ENCODE measurements at regions not wholly inside any gene's neighbourhood (a gene's known extent, or its start where the extent isn't known, plus 50 kb on each side); places are given as distances from the start of the nearest gene placed in this dataset.

DNA sequence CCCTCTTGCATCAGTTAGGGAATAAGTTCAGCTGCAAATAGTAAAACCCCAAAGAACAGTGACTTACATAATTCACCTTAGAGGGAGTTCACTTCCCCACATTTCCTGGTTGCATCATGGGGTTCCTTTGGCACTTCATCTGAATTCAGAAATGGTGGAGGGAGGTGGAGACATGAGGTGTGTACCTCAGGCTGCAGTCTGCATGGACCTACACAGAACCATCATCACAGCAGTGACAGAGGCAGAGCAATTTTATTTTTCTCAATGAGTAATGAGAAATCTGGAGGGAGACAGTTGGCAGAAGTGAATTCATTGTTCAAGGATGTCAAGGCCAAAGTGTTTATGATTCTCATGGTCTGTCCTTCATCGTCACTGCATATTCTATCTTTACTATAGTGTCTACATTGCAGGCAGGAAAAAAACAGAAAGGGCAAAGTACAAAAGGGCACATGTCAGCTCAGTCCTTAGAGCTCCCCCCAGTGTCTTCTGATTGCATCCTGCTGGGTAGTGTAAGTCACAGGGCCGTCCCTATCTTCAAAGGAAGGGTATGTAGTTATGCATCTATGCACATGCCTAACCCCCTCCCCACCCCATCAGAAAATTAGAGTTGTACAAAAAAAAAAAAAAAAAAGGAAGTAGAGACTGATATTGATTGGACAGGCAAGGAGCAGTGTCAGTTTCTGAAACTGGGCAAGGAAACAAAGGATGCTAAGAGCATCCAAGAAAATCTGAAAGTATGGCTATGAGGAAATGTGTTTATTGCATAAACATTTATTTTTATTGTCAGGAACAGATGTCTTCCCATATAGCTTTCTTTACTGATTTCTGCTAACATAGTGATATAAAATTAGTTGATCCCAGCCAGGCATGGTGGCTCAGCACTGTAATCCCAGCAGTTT, 132.7 kb upstream of the APC start:
- no peak overlapping the region for H3K4me3 ChIP-seq (ENCODE audit: low read depth, low read length, poor library complexity, severe bottlenecking)
- BruUV-seq (replicated peaks): no TSS peak
- H3K4me1 ChIP-seq (ENCODE audit: insufficient read depth, low read length, poor library complexity, severe bottlenecking): no peaks in the 10 kb centered on the region
- H3K9me3 ChIP-seq (ENCODE audit: low read depth, low read length, poor library complexity, severe bottlenecking): no peaks in the 10 kb centered on the region
- ChIA-PET POLR2A (ENCODE audit: low non-redundant PET) (no interaction called here), CTCF (no interaction called here)
- no peak for TF ChIP-seq EZH2 (IDR thresholded peaks at IDR 0.05; ENCODE audit: borderline replicate concordance, low read depth, low read length, poor library complexity, severe bottlenecking)
- TF ChIP-seq CTCF (conservative IDR thresholded peaks at IDR 0.05; ENCODE audit: low read depth, low read length): 0 out of 2 replicates have a peak, but pooled peaks have one; percentile 19
- intact Hi-C loops (cut with micrococcal nuclease; ENCODE audit: unreplicated experiment): no loop called here
- DNase-seq (ENCODE audit: low spot score): no peak
- no peak overlapping the region for H3K27ac ChIP-seq (ENCODE audit: low read depth, low read length, poor library complexity, severe bottlenecking)
- peaks cover 6% of the 10 kb centered on the region for H3K27me3 ChIP-seq (replicated peaks; ENCODE audit: insufficient read depth, low read depth, low read length, poor library complexity)
- no peaks in the 10 kb centered on the region for H3K36me3 ChIP-seq (ENCODE audit: insufficient read depth, low read length, poor library complexity, severe bottlenecking)

DNA sequence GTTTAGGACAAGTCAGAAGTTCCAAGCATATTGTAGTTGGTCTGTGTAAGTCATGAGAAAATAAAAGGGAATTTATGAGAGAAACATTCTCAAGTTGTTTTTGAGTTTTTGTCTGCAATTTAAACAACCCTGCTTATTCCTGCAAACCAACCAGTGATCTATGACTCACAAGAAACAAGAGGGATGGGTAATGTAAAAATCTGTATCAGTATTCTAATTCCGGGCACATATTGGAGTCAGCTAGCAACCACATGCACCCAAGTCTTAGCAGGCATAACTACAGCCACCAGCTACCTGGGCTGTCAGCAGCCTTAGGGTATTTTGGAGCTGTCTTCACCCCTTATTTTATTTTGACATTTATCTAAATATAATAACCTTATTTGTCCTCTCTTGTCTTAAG, 128.7 kb upstream of the APC start:
- H3K27me3 ChIP-seq (replicated peaks; ENCODE audit: insufficient read depth, low read depth, low read length, poor library complexity): peaks cover 13% of the 10 kb centered on the region
- H3K9me3 ChIP-seq (ENCODE audit: low read depth, low read length, poor library complexity, severe bottlenecking): no peaks in the 10 kb centered on the region
- intact Hi-C loops (cut with micrococcal nuclease; ENCODE audit: unreplicated experiment): no loop called here
- no peak for DNase-seq (ENCODE audit: low spot score)
- no peak overlapping the region for H3K27ac ChIP-seq (ENCODE audit: low read depth, low read length, poor library complexity, severe bottlenecking)
- ChIA-PET CTCF (no interaction called here), POLR2A (ENCODE audit: low non-redundant PET) (no interaction called here)
- BruUV-seq (replicated peaks): no TSS peak
- H3K4me3 ChIP-seq (ENCODE audit: low read depth, low read length, poor library complexity, severe bottlenecking): no peak overlapping the region
- no peak for TF ChIP-seq CTCF (conservative IDR thresholded peaks at IDR 0.05; ENCODE audit: low read depth, low read length)
- no peak for TF ChIP-seq EZH2 (IDR thresholded peaks at IDR 0.05; ENCODE audit: borderline replicate concordance, low read depth, low read length, poor library complexity, severe bottlenecking)
- H3K36me3 ChIP-seq (ENCODE audit: insufficient read depth, low read length, poor library complexity, severe bottlenecking): no peaks in the 10 kb centered on the region
- H3K4me1 ChIP-seq (ENCODE audit: insufficient read depth, low read length, poor library complexity, severe bottlenecking): no peaks in the 10 kb centered on the region

DNA sequence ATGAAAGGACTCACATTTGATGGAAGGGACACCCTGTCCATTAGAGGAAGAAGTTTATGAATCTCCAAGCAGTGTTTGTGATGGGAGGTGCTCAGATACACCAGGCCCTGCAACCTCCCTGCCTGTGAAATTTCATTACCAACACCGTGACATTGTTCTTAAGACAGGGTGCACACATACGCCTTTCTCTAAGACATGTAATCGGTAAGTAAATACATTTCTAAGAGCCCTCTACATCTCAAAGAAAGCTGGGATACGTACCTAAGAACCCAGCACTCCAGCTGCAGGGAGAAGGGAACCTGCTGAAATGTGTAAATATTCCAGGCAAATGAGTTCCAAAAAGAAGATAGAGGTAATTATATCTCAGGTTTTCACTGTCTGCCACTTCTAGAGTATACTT, 125.0 kb upstream of the APC start:
- H3K4me3 ChIP-seq (ENCODE audit: low read depth, low read length, poor library complexity, severe bottlenecking): no peak overlapping the region
- peaks cover 13% of the 10 kb centered on the region for H3K27me3 ChIP-seq (replicated peaks; ENCODE audit: insufficient read depth, low read depth, low read length, poor library complexity)
- TF ChIP-seq CTCF (conservative IDR thresholded peaks at IDR 0.05; ENCODE audit: low read depth, low read length) (no peak), EZH2 (IDR thresholded peaks at IDR 0.05; ENCODE audit: borderline replicate concordance, low read depth, low read length, poor library complexity, severe bottlenecking) (no peak)
- no peaks in the 10 kb centered on the region for H3K9me3 ChIP-seq (ENCODE audit: low read depth, low read length, poor library complexity, severe bottlenecking)
- ChIA-PET CTCF (no interaction called here), POLR2A (ENCODE audit: low non-redundant PET) (no interaction called here)
- no peak for DNase-seq (ENCODE audit: low spot score)
- intact Hi-C loops (cut with micrococcal nuclease; ENCODE audit: unreplicated experiment): no loop called here
- no peak overlapping the region for H3K27ac ChIP-seq (ENCODE audit: low read depth, low read length, poor library complexity, severe bottlenecking)
- H3K36me3 ChIP-seq (ENCODE audit: insufficient read depth, low read length, poor library complexity, severe bottlenecking): no peaks in the 10 kb centered on the region
- H3K4me1 ChIP-seq (ENCODE audit: insufficient read depth, low read length, poor library complexity, severe bottlenecking): no peaks in the 10 kb centered on the region
- no TSS peak for BruUV-seq (replicated peaks)

All from A673 (cell line).